ENCODE measurements at regions not wholly inside any gene's neighbourhood (a gene's known extent, or its start where the extent isn't known, plus 50 kb on each side); places are given as distances from the start of the nearest gene placed in this dataset.

DNA sequence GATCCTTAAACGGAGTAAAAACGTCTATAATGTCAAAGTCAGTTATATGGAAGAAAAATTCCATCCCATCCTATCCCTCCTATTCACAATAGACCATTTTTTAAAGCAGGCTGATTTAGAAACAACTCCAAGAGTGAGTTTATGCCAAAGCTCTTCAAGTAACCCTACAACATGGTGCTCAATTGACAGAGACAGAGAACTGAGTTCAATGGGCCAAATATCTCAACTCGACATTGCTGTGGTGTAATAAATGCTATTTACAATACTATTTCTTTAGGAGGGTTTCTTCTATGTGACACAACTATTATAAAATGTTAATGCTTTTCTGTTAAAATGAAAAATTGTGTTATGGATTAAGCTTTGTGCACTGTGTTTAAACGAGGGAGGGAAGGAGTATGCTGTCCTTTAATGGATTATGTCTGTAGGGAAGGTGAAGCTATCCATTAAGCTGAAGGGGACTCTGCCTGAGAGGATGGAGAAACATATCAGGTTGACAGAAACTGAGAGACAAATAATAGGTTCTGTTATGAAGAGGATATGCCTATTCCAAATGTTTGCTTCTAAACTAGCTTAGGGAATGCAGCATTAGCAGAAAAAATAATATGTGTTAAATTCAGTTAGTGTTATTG is 362.5 kb upstream of the CHRM3 start:
- TF ChIP-seq, protein P1, sequence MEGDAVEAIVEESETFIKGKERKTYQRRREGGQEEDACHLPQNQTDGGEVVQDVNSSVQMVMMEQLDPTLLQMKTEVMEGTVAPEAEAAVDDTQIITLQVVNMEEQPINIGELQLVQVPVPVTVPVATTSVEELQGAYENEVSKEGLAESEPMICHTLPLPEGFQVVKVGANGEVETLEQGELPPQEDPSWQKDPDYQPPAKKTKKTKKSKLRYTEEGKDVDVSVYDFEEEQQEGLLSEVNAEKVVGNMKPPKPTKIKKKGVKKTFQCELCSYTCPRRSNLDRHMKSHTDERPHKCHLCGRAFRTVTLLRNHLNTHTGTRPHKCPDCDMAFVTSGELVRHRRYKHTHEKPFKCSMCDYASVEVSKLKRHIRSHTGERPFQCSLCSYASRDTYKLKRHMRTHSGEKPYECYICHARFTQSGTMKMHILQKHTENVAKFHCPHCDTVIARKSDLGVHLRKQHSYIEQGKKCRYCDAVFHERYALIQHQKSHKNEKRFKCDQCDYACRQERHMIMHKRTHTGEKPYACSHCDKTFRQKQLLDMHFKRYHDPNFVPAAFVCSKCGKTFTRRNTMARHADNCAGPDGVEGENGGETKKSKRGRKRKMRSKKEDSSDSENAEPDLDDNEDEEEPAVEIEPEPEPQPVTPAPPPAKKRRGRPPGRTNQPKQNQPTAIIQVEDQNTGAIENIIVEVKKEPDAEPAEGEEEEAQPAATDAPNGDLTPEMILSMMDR (IDR thresholded peaks at IDR 0.05; ENCODE audit: control insufficient read depth, extremely low read depth, insufficient read depth): no peak
- DNase-seq (ENCODE audit: low read depth): no peak
- no peak overlapping the region for H3K4me3 ChIP-seq (ENCODE audit: low read depth, low read length)

DNA sequence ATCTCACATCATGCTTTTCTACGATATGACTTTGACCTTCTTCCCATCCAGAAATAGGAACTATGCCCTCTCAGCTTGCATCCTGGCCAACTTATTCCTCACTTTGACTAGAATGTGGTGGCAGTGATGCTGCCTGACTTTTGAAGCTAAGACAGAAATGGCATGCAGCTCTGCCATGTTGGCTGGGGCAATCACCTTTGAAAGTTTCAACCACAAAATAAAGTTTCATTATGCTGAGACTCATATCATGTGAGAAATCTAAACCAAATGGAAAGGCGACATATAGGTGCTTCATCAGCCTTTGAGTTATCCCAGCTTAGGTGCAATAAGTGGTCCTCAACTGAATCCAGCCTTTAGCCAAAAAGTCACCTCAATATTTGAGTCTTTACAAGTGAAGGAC is 370.0 kb upstream of the CHRM3 start:
- H3K4me3 ChIP-seq (ENCODE audit: low read depth, low read length): no peak overlapping the region
- DNase-seq (ENCODE audit: low read depth): no peak
- TF ChIP-seq, protein P1 (IDR thresholded peaks at IDR 0.05; ENCODE audit: control insufficient read depth, extremely low read depth, insufficient read depth): no peak

DNA sequence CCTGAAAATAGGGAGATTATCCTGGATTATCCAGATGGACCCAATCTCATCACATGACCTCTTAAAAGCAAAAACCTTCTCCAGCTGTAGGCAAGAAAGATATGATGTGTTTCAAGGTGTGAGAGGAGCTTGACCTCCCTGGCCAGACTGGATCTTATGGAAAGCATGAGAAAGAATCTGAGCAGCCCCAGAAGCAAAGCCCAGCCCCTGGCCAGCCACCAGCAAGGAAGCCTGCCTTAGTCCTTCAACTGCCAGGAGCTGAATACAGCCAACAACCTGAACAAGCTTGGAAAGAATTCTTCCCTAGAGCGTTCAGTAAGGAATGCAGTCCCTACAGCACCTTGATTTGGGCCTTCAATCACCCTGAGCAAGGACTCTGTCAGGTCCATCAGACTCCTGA is 375.0 kb upstream of the CHRM3 start:
- TF ChIP-seq, protein P1 (IDR thresholded peaks at IDR 0.05; ENCODE audit: control insufficient read depth, extremely low read depth, insufficient read depth): no peak
- no peak for DNase-seq (ENCODE audit: low read depth)
- no peak overlapping the region for H3K4me3 ChIP-seq (ENCODE audit: low read depth, low read length)

DNA sequence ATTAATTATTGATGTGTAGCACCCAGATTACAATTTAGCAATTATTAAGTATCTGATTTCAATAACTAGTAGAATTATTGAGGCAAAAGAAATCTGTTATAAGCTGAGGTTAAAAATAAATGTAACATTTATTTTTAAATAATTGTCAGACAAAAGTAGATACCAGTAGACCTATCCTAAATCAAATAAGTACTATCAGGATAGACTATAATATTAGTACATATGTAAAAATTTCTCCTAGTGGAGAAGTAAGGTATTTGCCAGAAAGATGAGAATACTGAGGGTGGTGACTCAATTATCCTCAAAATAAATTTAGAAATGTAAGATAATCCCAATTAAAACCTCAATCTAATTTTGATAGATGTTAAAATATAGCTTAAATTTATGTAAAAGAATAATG is 377.8 kb upstream of the CHRM3 start:
- H3K4me3 ChIP-seq (ENCODE audit: low read depth, low read length): no peak overlapping the region
- no peak for DNase-seq (ENCODE audit: low read depth)
- TF ChIP-seq, protein P1 (IDR thresholded peaks at IDR 0.05; ENCODE audit: control insufficient read depth, extremely low read depth, insufficient read depth): no peak

DNA sequence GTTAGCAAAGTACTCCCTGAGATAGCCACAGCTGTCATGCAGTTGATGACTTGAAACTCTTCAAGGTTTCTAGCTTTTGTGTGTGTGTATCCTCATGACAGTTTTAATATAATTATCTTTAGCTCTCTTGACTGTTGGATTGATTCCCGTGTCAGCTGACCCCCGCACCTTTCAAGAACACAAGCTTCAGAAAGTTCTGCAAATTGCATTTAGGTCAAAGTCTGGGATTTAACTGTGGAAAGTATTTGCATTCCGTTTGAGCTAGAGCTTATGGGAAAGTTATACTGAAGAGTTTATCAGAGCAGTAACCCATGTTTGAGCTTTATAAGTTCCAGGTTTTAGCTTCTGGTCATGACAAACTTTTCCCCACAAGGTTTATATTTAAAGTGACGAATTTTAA is 380.1 kb upstream of the CHRM3 start:
- H3K4me3 ChIP-seq (ENCODE audit: low read depth, low read length): no peak overlapping the region
- no peak for DNase-seq (ENCODE audit: low read depth)
- TF ChIP-seq, protein P1 (IDR thresholded peaks at IDR 0.05; ENCODE audit: control insufficient read depth, extremely low read depth, insufficient read depth): no peak

DNA sequence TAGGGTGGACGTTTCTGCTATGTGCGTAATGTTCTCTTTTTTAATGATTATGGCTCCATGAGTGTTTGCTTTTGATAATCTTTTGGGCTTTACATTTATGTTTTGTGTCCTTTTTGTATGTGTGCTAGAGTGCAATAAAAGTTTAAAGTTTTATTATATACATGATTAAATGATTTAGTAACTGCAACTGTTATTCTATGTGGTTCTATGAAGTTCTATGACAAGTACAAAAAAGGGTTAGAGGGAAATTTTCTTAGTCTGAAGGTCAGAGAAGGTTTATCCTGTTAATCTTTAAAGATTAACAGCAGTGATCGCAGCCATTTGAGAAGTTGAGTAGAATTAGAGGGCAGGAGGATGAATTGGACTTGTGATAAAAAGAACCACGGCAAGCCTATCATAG is 386.4 kb upstream of the CHRM3 start:
- no peak overlapping the region for H3K4me3 ChIP-seq (ENCODE audit: low read depth, low read length)
- TF ChIP-seq, protein P1 (IDR thresholded peaks at IDR 0.05; ENCODE audit: control insufficient read depth, extremely low read depth, insufficient read depth): no peak
- no peak for DNase-seq (ENCODE audit: low read depth)

DNA sequence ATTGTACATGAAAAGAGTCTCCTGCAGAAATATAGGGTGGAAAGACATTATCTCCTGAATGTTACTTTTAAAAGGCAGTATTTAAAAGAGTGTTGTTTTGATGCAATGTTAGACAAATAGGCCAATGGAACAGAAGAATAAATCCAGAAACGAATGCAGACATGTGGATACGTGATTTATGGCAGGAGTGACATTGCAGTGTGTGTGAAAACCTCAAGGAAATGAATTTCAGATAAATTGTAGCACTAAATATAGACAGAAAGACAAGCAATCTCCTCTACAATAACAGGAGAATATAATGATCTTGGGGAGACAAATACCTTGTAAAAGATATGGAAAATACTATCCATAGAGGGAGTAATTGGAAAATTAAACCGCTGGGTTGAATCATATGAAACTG is 387.8 kb upstream of the CHRM3 start:
- H3K4me3 ChIP-seq (ENCODE audit: low read depth, low read length): no peak overlapping the region
- TF ChIP-seq, protein P1 (IDR thresholded peaks at IDR 0.05; ENCODE audit: control insufficient read depth, extremely low read depth, insufficient read depth): no peak
- no peak for DNase-seq (ENCODE audit: low read depth)
